Aorta (tissue), 5 donors: ENCODE measurements at regions not wholly inside any gene's neighbourhood (a gene's known extent, or its start where the extent isn't known, plus 50 kb on each side); places are given as distances from the start of the nearest gene placed in this dataset.

Source experiments
- ATAC-seq: fragments of 200-7000 bp; cut with Tn5 transposase; one replicate; pipeline ENCODE4 v1.9.1; 2022; ENCODE audit warnings: moderate library complexity; ENCODE audit not compliant: low FRiP score
- DNase-seq, 2 donors: peaks; one replicate each; pipeline ENCODE4 v3.0.0-alpha.2; 2020
- H3K27ac ChIP-seq, 2 donors: one replicate each; pipeline ENCODE4 v1.5.1; 2013; ENCODE audit warnings: low read length in 2 of 2, mild to moderate bottlenecking in 2 of 2, moderate library complexity in 2 of 2, control low read depth in 1 of 2, inconsistent platforms in 1 of 2, low read depth in 1 of 2
- H3K27me3 ChIP-seq, 2 donors: one replicate each; pipeline ENCODE4 v1.6.1; 2013; ENCODE audit warnings: control low read depth in 1 of 2, low read length in 1 of 2, mild to moderate bottlenecking in 1 of 2, moderate library complexity in 1 of 2; ENCODE audit not compliant: insufficient read depth in 2 of 2, control insufficient read depth in 1 of 2
- H3K36me3 ChIP-seq, 2 donors: one replicate each; pipeline ENCODE4 v1.6.1; 2013; ENCODE audit warnings: control low read depth in 1 of 2, low read length in 1 of 2, mild to moderate bottlenecking in 1 of 2; ENCODE audit not compliant: insufficient read depth in 2 of 2, control insufficient read depth in 1 of 2
- H3K4me1 ChIP-seq, 2 donors: one replicate each; pipeline ENCODE4 v1.6.1; 2013; ENCODE audit warnings: low read length in 2 of 2, control low read depth in 1 of 2, mild to moderate bottlenecking in 1 of 2, moderate library complexity in 1 of 2; ENCODE audit not compliant: insufficient read depth in 2 of 2, control insufficient read depth in 1 of 2
- H3K4me3 ChIP-seq, 2 donors: one replicate each; pipeline ENCODE4 v1.5.1; 2013; ENCODE audit warnings: low read length in 2 of 2, control low read depth in 1 of 2, mild to moderate bottlenecking in 1 of 2
- H3K9me3 ChIP-seq: one replicate; pipeline ENCODE4 v1.6.1; 2013; ENCODE audit warnings: mild to moderate bottlenecking, low read length; ENCODE audit not compliant: control insufficient read depth
- WGBS, 2 donors: extraction: QIAGEN DNeasy Blood & Tissue Kit; methylation state at CpG; one replicate each; pipeline ENCODE4 v1.1.7; 2013; 5-methylcytosine and 5-hydroxymethylcytosine counted together
- intact Hi-C, 2 donors: fragments of 100-400 bp; cut with DNase I; formaldehyde crosslinking; loops; one replicate each; pipeline versions ENCODE4 v1.14.2 to v1.15.0; 2022
- donor health status: healthy with polysubstance abuse.
- donor health status: Bipolar disorder and iron deficiency.
- donor health status: DM: no; HTN: no; CAD: no.
- donor health status: DM: no; HTN: no; CAD: no.
- donor health status: DM: yes; HTN: yes; CAD: no.

DNA sequence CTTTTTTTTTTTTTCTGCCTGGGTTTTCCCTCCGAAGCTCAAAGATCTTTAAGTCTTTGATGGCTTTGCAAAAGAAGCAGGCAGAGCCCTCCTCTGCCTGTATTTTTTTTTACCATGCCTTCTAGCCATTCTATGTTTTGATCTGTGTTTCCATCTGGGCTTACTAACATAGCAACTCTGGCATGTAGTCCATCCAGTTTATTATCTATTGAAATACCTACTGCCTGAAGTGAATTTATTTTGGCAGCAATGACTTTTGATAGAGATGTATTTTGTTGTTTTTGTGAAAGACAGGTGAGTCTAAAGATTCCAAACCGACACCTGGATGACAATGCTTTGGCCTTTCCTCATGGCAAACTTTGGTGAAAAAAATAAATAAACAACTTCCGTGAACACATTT is 1157.7 kb upstream of the MAP3K7 start:
- Histone ChIP-seq H3K36me3 (no peaks in the 10 kb centered on the region), H3K27me3 (no peaks in the 10 kb centered on the region), H3K9me3 (no peaks in the 10 kb centered on the region), H3K27ac (no peak overlapping the region), H3K4me3 (no peak overlapping the region), H3K4me1 (no peaks in the 10 kb centered on the region)
- ATAC-seq, result no peak
- no peak for DNase-seq
- WGBS, 2 donors, result 30 to 42% methylated on average over 3 of the region's 3 CpGs
- intact Hi-C loops, result no loop called here

DNA sequence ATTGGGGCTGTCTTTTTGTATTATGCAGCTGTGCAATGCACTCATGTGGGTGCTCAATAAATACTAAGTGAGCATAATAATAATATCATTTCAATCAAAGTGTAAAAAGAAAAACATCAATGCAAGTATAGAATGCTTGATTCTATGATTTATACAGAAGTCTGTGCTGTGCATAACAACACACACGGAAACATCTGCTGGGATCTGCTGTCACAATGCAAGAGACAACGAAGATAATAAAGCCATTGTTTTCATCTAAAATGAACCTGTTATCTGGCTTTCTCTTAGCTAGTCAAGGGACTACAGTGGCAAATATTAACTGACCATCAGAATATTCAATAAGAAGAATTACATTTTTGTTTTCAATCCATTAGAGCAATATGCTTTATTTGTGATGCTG is 1156.9 kb upstream of the MAP3K7 start:
- Histone ChIP-seq H3K9me3 (no peaks in the 10 kb centered on the region), H3K27me3 (no peaks in the 10 kb centered on the region), H3K36me3 (no peaks in the 10 kb centered on the region), H3K27ac (no peak overlapping the region), H3K4me1 (no peaks in the 10 kb centered on the region), H3K4me3 (no peak overlapping the region)
- WGBS, 2 donors, result 71 to 75% methylated on average over 2 of the region's 2 CpGs
- no peak for DNase-seq
- intact Hi-C loops, result no loop called here
- no peak for ATAC-seq

DNA sequence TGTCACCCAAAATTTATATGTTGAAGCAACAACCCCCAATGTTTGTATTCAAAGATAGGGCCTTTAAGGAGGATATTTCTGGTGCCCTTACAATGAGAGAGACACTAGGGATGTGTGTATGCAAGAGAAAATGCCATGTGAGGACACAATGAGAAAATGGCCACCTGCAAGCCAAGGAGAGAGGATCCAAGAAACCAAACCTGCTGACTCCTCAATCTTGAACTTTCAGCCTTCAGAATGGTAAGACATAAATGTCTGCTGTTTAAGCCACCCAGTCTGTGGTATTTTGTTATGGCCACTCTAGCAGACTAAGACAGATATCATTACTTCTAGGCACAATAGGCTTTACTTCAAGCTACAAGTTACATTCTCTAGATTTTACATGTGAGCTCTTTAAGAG is 1145.1 kb upstream of the MAP3K7 start:
- Histone ChIP-seq H3K27ac (no peak overlapping the region), H3K36me3 (no peaks in the 10 kb centered on the region), H3K27me3 (no peaks in the 10 kb centered on the region), H3K4me3 (no peak overlapping the region), H3K9me3 (no peaks in the 10 kb centered on the region), H3K4me1 (peaks cover 0 to 1% of the 10 kb centered on the region in 2 donors)
- ATAC-seq, result no peak
- intact Hi-C loops, result no loop called here
- no peak for DNase-seq

DNA sequence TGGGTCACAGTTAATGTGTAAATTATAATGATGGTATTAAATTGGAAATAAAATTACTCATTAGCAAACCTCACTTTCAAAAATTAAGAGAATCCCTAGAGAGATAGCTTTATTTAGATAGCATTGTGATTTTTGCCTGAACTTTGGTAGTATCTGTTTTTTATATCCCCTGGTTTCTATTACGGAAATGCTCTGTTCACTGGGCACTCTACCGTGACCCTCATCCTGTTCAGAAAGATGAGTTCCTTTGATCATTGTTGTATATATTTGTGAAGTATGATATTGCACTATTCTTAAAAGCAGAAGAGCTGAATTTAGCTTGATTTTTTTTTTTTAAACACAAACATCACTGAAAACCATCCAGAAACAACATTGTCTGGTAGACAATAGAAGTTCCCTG is 1143.8 kb upstream of the MAP3K7 start:
- Histone ChIP-seq H3K9me3 (no peaks in the 10 kb centered on the region), H3K27ac (no peak overlapping the region), H3K4me1 (no peaks in the 10 kb centered on the region), H3K4me3 (no peak overlapping the region), H3K36me3 (no peaks in the 10 kb centered on the region), H3K27me3 (no peaks in the 10 kb centered on the region)
- no peak for DNase-seq
- 84% methylated on average over 2 of the region's 2 CpGs for WGBS, 2 donors
- intact Hi-C loops, result no loop called here
- no peak for ATAC-seq

DNA sequence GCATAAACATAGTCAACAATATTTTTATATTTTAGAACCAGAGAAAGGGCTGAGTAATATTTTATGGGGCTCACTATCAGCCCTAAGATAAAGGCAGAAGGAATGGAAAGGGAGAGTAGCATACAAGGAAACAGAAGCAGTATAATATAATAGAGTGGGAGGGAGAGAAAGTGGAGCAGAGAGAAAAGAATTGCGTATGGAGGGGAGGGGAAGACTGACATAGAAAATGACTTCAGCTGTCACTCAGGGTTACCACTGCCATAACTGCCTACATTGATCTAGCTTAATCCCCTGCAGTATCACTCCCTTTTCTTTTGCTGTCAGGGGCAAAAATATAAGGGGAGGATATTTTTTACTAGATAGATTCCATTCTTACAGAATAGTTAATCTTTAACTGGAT is 1133.5 kb upstream of the MAP3K7 start:
- Histone ChIP-seq H3K4me3 (no peak overlapping the region), H3K27ac (no peak overlapping the region), H3K9me3 (no peaks in the 10 kb centered on the region), H3K27me3 (peaks cover 0 to 1% of the 10 kb centered on the region in 2 donors), H3K36me3 (no peaks in the 10 kb centered on the region), H3K4me1 (no peaks in the 10 kb centered on the region)
- DNase-seq (no peak), ATAC-seq (no peak)
- intact Hi-C loops, result no loop called here
- 33 to 68% methylated on average over 1 of the region's 1 CpG for WGBS, 2 donors

DNA sequence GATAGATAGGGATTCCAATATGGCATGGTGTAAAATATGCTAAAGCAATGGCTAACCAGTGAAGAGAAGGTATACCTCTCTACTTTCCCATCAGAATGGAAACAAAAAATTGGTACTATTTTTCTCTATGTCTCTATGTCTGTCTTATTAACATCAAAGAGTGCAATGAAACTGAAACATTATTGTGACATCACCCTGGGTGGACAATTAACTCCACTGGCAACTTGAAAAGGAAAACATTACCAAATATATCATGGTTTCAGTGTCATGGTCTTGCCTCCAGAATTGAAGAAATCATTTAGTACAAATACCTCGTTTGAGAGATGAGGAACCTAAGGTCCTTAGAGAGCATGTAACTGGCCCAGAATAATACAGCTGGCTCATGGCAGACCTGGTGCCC is 1132.5 kb upstream of the MAP3K7 start:
- peaks cover 0 to 1% of the 10 kb centered on the region in 2 donors for H3K27me3 ChIP-seq
- H3K4me3 ChIP-seq, result no peak overlapping the region
- DNase-seq, result no peak
- intact Hi-C loops, result no loop called here
- H3K36me3 ChIP-seq, result no peaks in the 10 kb centered on the region
- ATAC-seq, result no peak
- no peak overlapping the region for H3K27ac ChIP-seq
- H3K4me1 ChIP-seq, result no peaks in the 10 kb centered on the region
- 19 to 28% methylated on average over 1 of the region's 1 CpG for WGBS, 2 donors
- H3K9me3 ChIP-seq, result no peaks in the 10 kb centered on the region

DNA sequence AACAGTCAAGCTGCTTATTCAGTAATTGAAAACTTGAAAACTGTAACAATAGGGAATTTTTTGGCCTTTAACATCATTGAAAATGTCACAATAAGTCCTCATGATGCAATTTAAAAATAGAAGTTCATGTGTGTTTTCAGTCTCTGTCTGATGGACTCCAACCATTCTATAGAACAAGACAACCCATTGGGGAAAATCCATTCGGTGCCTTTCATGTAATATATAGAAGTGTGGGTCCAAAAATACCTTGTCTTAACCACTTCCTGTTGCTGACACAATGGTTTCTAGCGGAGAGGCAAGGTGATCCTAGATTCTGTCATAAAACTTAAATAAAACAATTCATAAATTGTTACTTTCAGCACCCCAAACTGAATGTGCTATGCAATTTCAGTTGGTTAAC is 1131.3 kb upstream of the MAP3K7 start:
- Histone ChIP-seq H3K27ac (no peak overlapping the region), H3K4me3 (no peak overlapping the region), H3K9me3 (no peaks in the 10 kb centered on the region), H3K4me1 (no peaks in the 10 kb centered on the region), H3K27me3 (peaks cover 0 to 1% of the 10 kb centered on the region in 2 donors), H3K36me3 (no peaks in the 10 kb centered on the region)
- WGBS, 2 donors, result 41 to 53% methylated on average over 2 of the region's 2 CpGs
- intact Hi-C loops, result no loop called here
- DNase-seq (no peak), ATAC-seq (no peak)

DNA sequence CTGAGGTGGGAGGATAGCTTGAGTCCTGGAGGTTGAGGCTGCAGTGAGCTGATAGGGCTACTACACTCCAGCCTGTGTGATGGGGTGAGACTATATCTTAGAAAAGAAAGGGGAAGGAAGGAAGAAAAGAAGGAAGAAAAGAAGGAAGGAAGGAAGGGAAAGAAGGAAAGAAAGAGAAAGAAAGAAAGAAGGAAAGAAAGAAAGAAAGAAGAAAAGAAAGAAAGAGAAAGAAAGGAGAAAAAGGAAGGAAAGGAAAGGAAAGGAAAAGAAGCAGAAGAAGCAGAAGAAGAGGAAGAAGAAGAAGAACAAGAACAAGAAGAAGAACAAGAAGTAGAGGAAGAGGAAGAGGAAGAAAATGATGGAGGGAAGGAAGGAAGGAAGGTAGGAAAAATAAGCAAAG is 1130.2 kb upstream of the MAP3K7 start:
- Histone ChIP-seq H3K9me3 (no peaks in the 10 kb centered on the region), H3K4me3 (no peak overlapping the region), H3K4me1 (no peaks in the 10 kb centered on the region), H3K27ac (no peak overlapping the region), H3K27me3 (peaks cover 0 to 1% of the 10 kb centered on the region in 2 donors), H3K36me3 (no peaks in the 10 kb centered on the region)
- no peak for DNase-seq
- ATAC-seq, result no peak
- intact Hi-C loops, result no loop called here

DNA sequence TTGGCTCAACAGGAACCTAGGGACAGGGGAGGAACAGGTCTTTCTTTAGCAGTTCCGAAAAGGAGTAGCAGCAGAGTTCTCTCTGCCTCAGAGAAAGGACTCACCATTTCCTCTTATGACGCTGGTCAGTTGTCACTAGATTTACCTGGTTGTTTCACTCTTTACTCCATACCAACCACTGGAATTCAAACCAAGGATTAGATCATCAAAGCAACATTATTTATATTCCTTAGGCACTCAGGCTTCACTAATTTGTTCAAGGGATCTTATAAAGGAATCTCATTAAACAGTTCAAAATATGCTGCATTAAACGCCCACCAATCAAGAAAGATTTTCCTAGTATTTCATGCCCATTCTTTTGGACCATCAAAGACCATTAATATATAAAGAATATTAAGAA is 1129.5 kb upstream of the MAP3K7 start:
- intact Hi-C loops, result no loop called here
- Histone ChIP-seq H3K4me3 (no peak overlapping the region), H3K36me3 (no peaks in the 10 kb centered on the region), H3K4me1 (no peaks in the 10 kb centered on the region), H3K9me3 (no peaks in the 10 kb centered on the region), H3K27me3 (peaks cover 0 to 1% of the 10 kb centered on the region in 2 donors), H3K27ac (no peak overlapping the region)
- ATAC-seq (no peak), DNase-seq (no peak)
- WGBS, 2 donors, result 86 to 88% methylated on average over 3 of the region's 3 CpGs
